IMR-90 (cell line): ENCODE measurements at regions not wholly inside any gene's neighbourhood (a gene's known extent, or its start where the extent isn't known, plus 50 kb on each side); places are given as distances from the start of the nearest gene placed in this dataset.

Source experiments
- ATAC-seq: fragments of 200-7000 bp; cut with Tn5 transposase; 2 replicates; pipeline ENCODE4 v1.9.1; 2020; ENCODE audit warnings: low read depth, mild to moderate bottlenecking, moderate library complexity
- BruUV-seq: library from RNA; stranded (reverse); fragments of 400-500 nt; replicated peaks from 2 replicates; lab custom pipeline; 2021; lab: Mats Ljungman, UMichigan
- CTCF ChIA-PET: fragments of 300-600 bp; formaldehyde crosslinking; extraction: SDS; loops from one replicate; lab custom pipeline; 2021; ENCODE audit warnings: antibody characterized with exemption; lab: Yijun Ruan, JAX
- POLR2A ChIA-PET: fragments of 300-600 bp; sonication (Branson Sonifier 250); formaldehyde crosslinking; loops from one replicate; lab custom pipeline; 2022; ENCODE audit warnings: antibody characterized with exemption; ENCODE audit not compliant: unreplicated experiment; lab: Charles Lee
- DNase-seq: peaks from one replicate; pipeline ENCODE4 v3.0.0; 2013
- H2AFZ ChIP-seq: replicated peaks from 2 replicates; pipeline ENCODE3; 2013; ENCODE audit warnings: low read length, mild to moderate bottlenecking; ENCODE audit not compliant: poor library complexity
- H2AK5ac ChIP-seq: 2 replicates; pipeline ENCODE4 v1.6.1; 2013; ENCODE audit warnings: low read depth, low read length, inconsistent platforms
- H2AK9ac ChIP-seq: replicated peaks from 2 replicates; pipeline ENCODE3; 2013; ENCODE audit warnings: mild to moderate bottlenecking, low read depth, low read length, moderate library complexity; ENCODE audit not compliant: poor library complexity
- H2BK120ac ChIP-seq: 2 replicates; pipeline ENCODE4 v1.6.1; 2013; ENCODE audit warnings: low read depth, low read length, inconsistent platforms
- H2BK15ac ChIP-seq: 3 replicates; pipeline ENCODE4 v1.6.1; 2013; ENCODE audit warnings: low read depth, low read length, inconsistent platforms
- H2BK20ac ChIP-seq: 2 replicates; pipeline ENCODE4 v1.6.1; 2013; ENCODE audit warnings: low read depth, mild to moderate bottlenecking, inconsistent platforms, low read length, moderate library complexity
- H2BK5ac ChIP-seq: 2 replicates; pipeline ENCODE4 v1.6.1; 2013; ENCODE audit warnings: mild to moderate bottlenecking, low read depth, low read length, inconsistent platforms; ENCODE audit not compliant: poor library complexity, severe bottlenecking
- H3K14ac ChIP-seq: replicated peaks from 2 replicates; pipeline ENCODE4 v1.6.1; 2013; ENCODE audit warnings: low read depth, low read length, inconsistent platforms
- H3K18ac ChIP-seq: 2 replicates; pipeline ENCODE4 v1.6.1; 2013; ENCODE audit warnings: low read depth, low read length, control low read depth
- H3K23ac ChIP-seq: 2 replicates; pipeline ENCODE4 v1.6.1; 2013; ENCODE audit warnings: low read depth, low read length, inconsistent platforms
- H3K27ac ChIP-seq: 2 replicates; pipeline ENCODE4 v1.5.1; 2013; ENCODE audit warnings: mild to moderate bottlenecking, control low read depth, low read length; ENCODE audit not compliant: insufficient read depth
- H3K27me3 ChIP-seq: 2 replicates; pipeline ENCODE4 v1.6.1; 2013; ENCODE audit warnings: low read length; ENCODE audit not compliant: control insufficient read depth, insufficient read depth
- H3K36me3 ChIP-seq: 2 replicates; pipeline ENCODE4 v1.6.1; 2013; ENCODE audit warnings: low read length, mixed read lengths; ENCODE audit not compliant: control insufficient read depth, insufficient read depth
- H3K4ac ChIP-seq: 2 replicates; pipeline ENCODE4 v1.6.1; 2013; ENCODE audit warnings: low read depth, low read length, inconsistent platforms
- H3K4me1 ChIP-seq: 2 replicates; pipeline ENCODE4 v1.6.1; 2013; ENCODE audit warnings: low read length, mixed read lengths; ENCODE audit not compliant: control insufficient read depth, insufficient read depth
- H3K4me2 ChIP-seq: 2 replicates; pipeline ENCODE4 v1.6.1; 2013; ENCODE audit warnings: low read depth, mild to moderate bottlenecking, control low read depth, low read length, moderate library complexity
- H3K4me3 ChIP-seq: 2 replicates; pipeline ENCODE4 v1.5.1; 2013; ENCODE audit warnings: low read depth, mild to moderate bottlenecking, control low read depth, low read length, moderate library complexity; ENCODE audit not compliant: insufficient read depth
- H3K56ac ChIP-seq: 2 replicates; pipeline ENCODE4 v1.6.1; 2013; ENCODE audit warnings: low read length, inconsistent platforms; ENCODE audit not compliant: insufficient read depth; ENCODE audit errors: extremely low read depth
- H3K79me1 ChIP-seq, 2 experiments: 2 replicates each; pipeline ENCODE4 v1.6.1; 2013; ENCODE audit warnings: low read length in 2 of 2, inconsistent platforms in 1 of 2, low read depth in 1 of 2
- H3K9ac ChIP-seq: 2 replicates; pipeline ENCODE4 v1.6.1; 2013; ENCODE audit warnings: low read depth, low read length, control low read depth
- H3K9me1 ChIP-seq: 2 replicates; pipeline ENCODE4 v1.6.1; 2013; ENCODE audit warnings: low read length, inconsistent platforms; ENCODE audit not compliant: insufficient read depth
- H3K9me3 ChIP-seq: 2 replicates; pipeline ENCODE4 v1.6.1; 2013; ENCODE audit warnings: low read length; ENCODE audit not compliant: control insufficient read depth, insufficient read depth
- H4K20me1 ChIP-seq: 2 replicates; pipeline ENCODE4 v1.6.1; 2013; ENCODE audit warnings: low read length, inconsistent platforms; ENCODE audit not compliant: insufficient read depth
- H4K5ac ChIP-seq: 2 replicates; pipeline ENCODE4 v1.6.1; 2013; ENCODE audit warnings: mild to moderate bottlenecking, low read depth, low read length, control low read depth
- H4K8ac ChIP-seq, 2 experiments: 2 replicates each; pipeline ENCODE4 v1.6.1; 2013; ENCODE audit warnings: low read depth in 2 of 2, low read length in 2 of 2, control low read depth in 1 of 2, inconsistent platforms in 1 of 2
- H4K91ac ChIP-seq: 2 replicates; pipeline ENCODE4 v1.6.1; 2013; ENCODE audit warnings: low read depth, low read length, inconsistent platforms; ENCODE audit not compliant: insufficient read depth
- BHLHE40 ChIP-seq: fragments of 150-350 bp; IDR thresholded peaks from 2 replicates; pipeline ENCODE4 v1.6.1; 2016; ENCODE audit warnings: mild to moderate bottlenecking, low read depth, low read length
- CHD1 ChIP-seq: IDR thresholded peaks from 2 replicates; pipeline ENCODE4 v1.6.1; 2012; ENCODE audit warnings: low read depth, low read length, improper control_type of control experiment
- MAFK ChIP-seq: IDR thresholded peaks from 2 replicates; pipeline ENCODE4 v1.6.1; 2012; ENCODE audit warnings: low read depth, low read length, improper control_type of control experiment
- SMC3 ChIP-seq: fragments of 150-350 bp; IDR thresholded peaks from 2 replicates; pipeline ENCODE4 v1.6.1; 2016; ENCODE audit warnings: low read depth, mild to moderate bottlenecking, antibody characterized with exemption, low read length, moderate library complexity
- WGBS, 2 experiments: methylation state at CpG; one replicate each; pipeline versions ENCODE4 v1.1.5 to v1.1.7; 2013; ENCODE audit warnings: missing lambda C conversion rate in 2 of 2; ENCODE audit not compliant: insufficient read length in 1 of 2; ENCODE audit errors: extremely low coverage in 2 of 2; 5-methylcytosine and 5-hydroxymethylcytosine counted together
- dilution Hi-C: fragments of 300-500 bp; cut with HindIII; formaldehyde crosslinking; loops from one replicate; pipeline ENCODE4 v1.14.3; 2018; ENCODE audit warnings: low sequenced_read_pairs; ENCODE audit not compliant: unreplicated experiment
- in situ Hi-C: fragments of 300-500 bp; cut with MboI; formaldehyde crosslinking; loops from 3 replicates; pipeline ENCODE4 v1.14.3; 2019; ENCODE audit warnings: low sequenced_read_pairs, inconsistent platforms, mixed read lengths
- intact Hi-C: fragments of 100-400 bp; cut with micrococcal nuclease; formaldehyde crosslinking; loops from 2 replicates; pipeline ENCODE4 v1.10.0; 2022
- TF ChIP-seq, protein P1 (sequence below): fragments of 150-350 bp; IDR thresholded peaks from 2 replicates; pipeline ENCODE4 v1.6.1; 2017; ENCODE audit warnings: mild to moderate bottlenecking, antibody characterized with exemption, low read length, low read depth

DNA sequence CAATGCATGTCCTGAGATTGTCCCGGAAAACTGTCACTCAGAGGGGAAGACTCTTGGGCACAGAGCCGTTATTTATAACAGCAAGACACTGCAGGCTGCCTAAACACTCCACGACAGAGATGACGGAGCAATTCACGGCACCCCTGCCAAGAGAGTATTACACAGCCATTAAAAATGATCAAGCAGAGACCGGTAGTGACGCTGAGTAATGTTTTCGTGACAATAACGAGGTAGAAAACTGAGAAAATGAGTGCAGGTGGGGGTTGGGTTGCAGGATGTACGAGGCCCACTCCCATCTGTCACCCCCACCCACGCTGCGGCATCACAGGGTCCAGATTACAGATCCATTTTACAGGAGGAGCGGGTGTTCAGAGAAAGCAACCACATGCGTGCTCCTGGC is 58.9 kb upstream of the LINGO1 start:
- no CpG with 5 or more reads among the region's 14 CpGs for WGBS, 2 experiments
- H3K4ac ChIP-seq, result no peak overlapping the region
- intact Hi-C loops (no loop called here), dilution Hi-C loops (no loop called here), in situ Hi-C loops (no loop called here)
- no peak overlapping the region for H2AFZ ChIP-seq
- ChIA-PET POLR2A (no interaction called here), CTCF (no interaction called here)
- H3K36me3 ChIP-seq, result no peaks in the 10 kb centered on the region
- no peak overlapping the region for H3K4me3 ChIP-seq
- H3K27ac ChIP-seq, result no peak overlapping the region
- H2BK120ac ChIP-seq, result no peak overlapping the region
- H2BK20ac ChIP-seq, result no peak overlapping the region
- H4K91ac ChIP-seq, result no peak overlapping the region
- H3K4me1 ChIP-seq, result no peaks in the 10 kb centered on the region
- no peak for DNase-seq
- ATAC-seq, result no peak
- H3K27me3 ChIP-seq, result peaks cover 44% of the 10 kb centered on the region
- no peak overlapping the region for H3K18ac ChIP-seq
- H3K79me1 ChIP-seq, result no peaks in the 10 kb centered on the region
- H2BK15ac ChIP-seq, result no peak overlapping the region
- H2BK5ac ChIP-seq, result no peak overlapping the region
- no peak overlapping the region for H3K56ac ChIP-seq
- BruUV-seq, result no TSS peak
- H4K5ac ChIP-seq, result no peak overlapping the region
- H4K8ac ChIP-seq, result no peak overlapping the region
- H3K9me3 ChIP-seq, result no peaks in the 10 kb centered on the region
- no peak for TF ChIP-seq BHLHE40
- TF ChIP-seq, protein P1, sequence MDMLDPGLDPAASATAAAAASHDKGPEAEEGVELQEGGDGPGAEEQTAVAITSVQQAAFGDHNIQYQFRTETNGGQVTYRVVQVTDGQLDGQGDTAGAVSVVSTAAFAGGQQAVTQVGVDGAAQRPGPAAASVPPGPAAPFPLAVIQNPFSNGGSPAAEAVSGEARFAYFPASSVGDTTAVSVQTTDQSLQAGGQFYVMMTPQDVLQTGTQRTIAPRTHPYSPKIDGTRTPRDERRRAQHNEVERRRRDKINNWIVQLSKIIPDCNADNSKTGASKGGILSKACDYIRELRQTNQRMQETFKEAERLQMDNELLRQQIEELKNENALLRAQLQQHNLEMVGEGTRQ, result no peak
- no peak for TF ChIP-seq CHD1
- no peak for TF ChIP-seq SMC3
- TF ChIP-seq MAFK, result no peak
- H3K9ac ChIP-seq, result no peak overlapping the region
- no peaks in the 10 kb centered on the region for H4K20me1 ChIP-seq
- no peaks in the 10 kb centered on the region for H3K9me1 ChIP-seq
- H2AK9ac ChIP-seq, result no peak overlapping the region
- no peak overlapping the region for H3K14ac ChIP-seq
- H3K23ac ChIP-seq, result no peak overlapping the region
- no peak overlapping the region for H2AK5ac ChIP-seq
- H3K4me2 ChIP-seq, result no peak overlapping the region
